OCI-LY7 (cell line): ENCODE measurements at regions not wholly inside any gene's neighbourhood (a gene's known extent, or its start where the extent isn't known, plus 50 kb on each side); places are given as distances from the start of the nearest gene placed in this dataset.

ENCODE experiments used
- EZH2phosphoT487 ChIP-seq: fragments of 200-600 bp; sonication (generic); IDR thresholded peaks from 2 replicates; pipeline ENCODE4 v1.6.1; 2018; ENCODE audit warnings: low read depth, borderline replicate concordance, mild to moderate bottlenecking, mixed run types, antibody characterized with exemption, low read length, moderate library complexity, mixed read lengths
- TF ChIP-seq, protein P1 (sequence below): fragments of 200-600 bp; sonication (generic); conservative IDR thresholded peaks from 2 replicates; pipeline ENCODE4 v1.5.1; 2014; ENCODE audit warnings: mild to moderate bottlenecking, antibody characterized with exemption, low read length, moderate library complexity, mixed read lengths

DNA sequence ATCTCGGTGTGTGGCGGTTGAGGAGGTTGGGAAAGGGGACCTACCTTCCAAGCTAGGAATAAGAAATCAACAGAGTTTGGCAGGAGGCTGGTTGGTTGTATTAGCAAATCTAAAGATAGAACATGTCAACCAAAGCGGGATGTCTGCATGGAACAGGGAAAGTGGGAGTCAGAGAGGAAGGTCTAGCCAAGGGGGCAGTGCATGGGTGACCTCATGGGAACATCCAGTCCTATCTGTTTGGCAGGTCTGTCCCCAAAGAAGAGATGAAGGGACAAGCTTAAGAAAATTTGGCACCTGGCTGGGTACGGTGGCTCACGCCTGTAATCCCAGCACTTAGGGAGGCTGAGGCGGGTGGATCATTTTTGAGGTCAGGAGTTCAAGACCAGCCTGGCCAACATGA lies 118.7 kb upstream of the TSC22D1 start:
- TF ChIP-seq, protein P1, sequence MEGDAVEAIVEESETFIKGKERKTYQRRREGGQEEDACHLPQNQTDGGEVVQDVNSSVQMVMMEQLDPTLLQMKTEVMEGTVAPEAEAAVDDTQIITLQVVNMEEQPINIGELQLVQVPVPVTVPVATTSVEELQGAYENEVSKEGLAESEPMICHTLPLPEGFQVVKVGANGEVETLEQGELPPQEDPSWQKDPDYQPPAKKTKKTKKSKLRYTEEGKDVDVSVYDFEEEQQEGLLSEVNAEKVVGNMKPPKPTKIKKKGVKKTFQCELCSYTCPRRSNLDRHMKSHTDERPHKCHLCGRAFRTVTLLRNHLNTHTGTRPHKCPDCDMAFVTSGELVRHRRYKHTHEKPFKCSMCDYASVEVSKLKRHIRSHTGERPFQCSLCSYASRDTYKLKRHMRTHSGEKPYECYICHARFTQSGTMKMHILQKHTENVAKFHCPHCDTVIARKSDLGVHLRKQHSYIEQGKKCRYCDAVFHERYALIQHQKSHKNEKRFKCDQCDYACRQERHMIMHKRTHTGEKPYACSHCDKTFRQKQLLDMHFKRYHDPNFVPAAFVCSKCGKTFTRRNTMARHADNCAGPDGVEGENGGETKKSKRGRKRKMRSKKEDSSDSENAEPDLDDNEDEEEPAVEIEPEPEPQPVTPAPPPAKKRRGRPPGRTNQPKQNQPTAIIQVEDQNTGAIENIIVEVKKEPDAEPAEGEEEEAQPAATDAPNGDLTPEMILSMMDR, result no peak
- TF ChIP-seq EZH2phosphoT487, result no peak
